Limb (tissue), 2 donors: ENCODE measurements at regions not wholly inside any gene's neighbourhood (a gene's known extent, or its start where the extent isn't known, plus 50 kb on each side); places are given as distances from the start of the nearest gene placed in this dataset.

Experiments used
- DNase-seq, 2 donors: peaks; one replicate each; pipeline ENCODE4 v3.0.0-alpha.2; 2016; ENCODE audit errors: extremely low spot score in 2 of 2

DNA sequence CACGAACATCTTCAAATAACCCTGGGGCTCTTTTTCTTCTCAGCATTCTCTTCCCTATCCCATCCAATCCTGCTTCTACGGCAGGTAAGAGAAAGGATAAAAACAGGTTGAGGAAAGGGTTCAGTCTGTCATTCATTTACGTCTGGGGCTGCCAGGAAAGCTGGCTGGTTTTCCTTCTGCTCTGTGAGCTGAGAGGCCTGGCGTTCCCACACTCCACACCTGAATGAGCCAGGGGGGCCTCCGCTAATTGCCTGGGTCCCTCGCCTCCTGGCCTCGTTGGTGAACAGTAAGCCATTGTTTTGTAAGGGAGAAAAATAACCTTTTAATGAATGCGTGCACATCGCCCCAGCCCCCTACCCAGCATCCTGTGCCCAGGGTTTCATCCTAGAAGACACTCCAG lies 70.8 kb upstream of the SIM2 start:
- DNase-seq = no peak

DNA sequence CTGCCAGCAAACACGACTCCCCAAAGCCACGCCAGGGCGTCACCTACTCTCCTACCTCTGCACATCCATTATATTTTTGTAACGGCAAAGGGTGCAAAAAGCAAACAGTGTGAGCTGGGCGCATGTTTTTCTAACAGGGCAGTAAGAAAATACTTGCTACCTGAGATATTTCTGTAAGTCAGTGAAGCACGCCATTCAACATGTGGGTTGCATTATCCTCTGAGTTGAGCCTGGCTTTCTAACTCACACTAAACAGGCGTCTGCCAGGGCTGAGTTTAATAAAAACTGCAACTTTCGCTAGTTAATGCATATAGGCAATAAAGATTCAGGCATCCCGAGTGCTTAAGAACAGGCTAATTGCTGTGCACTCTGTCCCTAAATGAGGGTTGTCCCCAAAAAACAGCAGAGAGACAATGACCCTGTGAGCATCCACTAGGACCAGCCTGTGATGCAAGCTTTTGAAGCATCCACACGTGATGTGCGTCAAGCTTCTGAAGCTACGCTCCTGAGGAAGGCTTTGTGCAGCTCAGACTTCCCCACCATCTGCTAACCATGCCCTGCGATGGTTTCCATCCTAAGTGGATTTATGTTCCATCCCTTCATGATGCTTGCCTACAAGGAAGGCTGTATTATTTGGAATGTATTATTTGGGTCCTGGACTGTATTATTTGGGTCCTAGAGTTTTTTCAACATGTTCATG lies 70.0 kb upstream of the SIM2 start:
- DNase-seq = no peak

DNA sequence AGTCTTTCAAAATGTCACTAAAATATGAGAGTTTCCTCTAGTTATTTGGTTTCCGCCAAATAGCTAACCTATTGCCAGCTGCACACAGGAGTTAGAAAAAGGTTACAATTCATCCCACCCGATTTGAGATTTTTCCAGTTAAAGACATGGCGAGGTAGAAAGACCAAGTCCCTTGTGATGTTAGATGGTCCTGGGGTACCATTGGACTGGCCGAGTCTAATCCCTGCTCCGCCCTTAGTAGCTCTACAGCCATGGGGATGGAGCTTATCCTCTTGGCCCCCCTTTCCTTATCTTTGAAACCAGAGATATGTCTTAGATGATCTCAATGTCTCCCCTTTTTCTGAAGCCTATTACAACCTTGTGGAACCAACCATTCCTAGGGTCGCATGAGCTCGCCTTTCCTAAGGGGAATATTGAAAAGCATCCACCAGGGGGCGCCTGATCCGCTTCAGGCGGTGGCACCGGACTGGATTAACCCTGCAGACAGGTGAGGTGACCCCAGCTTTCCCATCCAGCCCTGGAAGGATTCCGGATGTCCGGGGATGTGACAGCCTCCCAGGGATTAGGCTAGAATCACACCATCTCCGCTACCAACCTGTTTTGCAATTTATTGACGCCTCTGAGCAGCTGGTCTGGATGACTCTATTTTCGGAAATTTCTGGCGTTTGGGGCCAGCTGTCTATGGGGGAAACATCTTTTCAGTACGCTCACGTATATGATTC lies 68.3 kb upstream of the SIM2 start:
- DNase-seq = peak in 1 of 2 donors; percentile 61

DNA sequence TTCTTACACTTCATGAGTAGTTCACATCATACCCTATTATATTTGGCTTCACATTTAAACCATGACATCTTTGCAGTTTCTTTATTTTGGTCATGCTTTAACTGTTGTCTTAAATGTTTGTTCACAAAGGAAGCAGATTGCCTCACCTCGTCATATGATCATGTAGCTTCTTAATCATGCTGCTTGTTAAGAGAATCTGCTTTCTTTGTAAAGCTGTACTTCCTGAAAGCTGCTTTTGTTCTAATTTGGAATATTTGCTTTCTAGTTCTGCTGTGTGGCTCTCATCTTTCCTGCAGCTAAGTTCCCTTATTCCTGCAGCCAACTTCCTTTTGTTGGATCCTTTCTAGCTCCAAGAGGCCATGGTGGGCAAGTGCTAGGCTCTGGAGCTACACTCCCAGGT lies 62.9 kb upstream of the SIM2 start:
- no peak for DNase-seq

DNA sequence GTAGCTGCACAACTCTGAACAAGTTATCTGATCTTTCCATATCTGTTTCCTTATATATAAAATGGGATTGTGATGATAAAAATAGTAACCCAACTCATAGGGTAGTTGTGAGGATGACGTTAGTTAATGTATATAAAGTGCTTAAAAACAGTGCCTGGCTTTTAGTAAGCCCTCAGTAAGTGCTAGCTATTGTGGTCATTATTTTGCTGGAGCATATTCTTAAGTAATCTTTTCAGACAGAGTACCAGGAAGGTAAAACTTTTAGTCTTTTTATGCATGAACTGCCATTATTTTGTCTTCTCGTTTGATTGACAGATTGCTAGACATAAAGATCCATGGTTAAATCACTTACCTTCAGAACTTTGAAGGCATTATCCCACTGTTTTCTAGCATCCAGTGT lies 62.5 kb upstream of the SIM2 start:
- DNase-seq = no peak

DNA sequence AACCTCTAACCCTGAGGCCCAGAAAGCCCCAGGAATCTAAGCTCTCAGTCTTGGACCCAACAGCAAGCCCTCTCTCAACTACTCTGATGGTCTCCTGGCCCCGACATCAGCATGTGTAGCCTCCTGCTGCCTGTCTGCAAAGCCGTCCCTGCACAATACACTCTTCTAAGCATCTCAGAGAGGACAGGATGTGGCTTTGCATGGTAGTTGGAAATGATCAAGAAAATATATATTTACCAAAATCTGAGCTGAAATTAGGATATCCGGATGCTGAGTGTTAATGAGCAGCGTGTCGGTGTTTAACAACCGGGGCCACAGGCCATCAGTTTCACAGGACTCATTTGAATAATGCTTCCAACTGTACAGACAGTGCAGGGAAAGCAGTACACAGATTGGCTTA lies 59.1 kb upstream of the SIM2 start:
- no peak for DNase-seq

DNA sequence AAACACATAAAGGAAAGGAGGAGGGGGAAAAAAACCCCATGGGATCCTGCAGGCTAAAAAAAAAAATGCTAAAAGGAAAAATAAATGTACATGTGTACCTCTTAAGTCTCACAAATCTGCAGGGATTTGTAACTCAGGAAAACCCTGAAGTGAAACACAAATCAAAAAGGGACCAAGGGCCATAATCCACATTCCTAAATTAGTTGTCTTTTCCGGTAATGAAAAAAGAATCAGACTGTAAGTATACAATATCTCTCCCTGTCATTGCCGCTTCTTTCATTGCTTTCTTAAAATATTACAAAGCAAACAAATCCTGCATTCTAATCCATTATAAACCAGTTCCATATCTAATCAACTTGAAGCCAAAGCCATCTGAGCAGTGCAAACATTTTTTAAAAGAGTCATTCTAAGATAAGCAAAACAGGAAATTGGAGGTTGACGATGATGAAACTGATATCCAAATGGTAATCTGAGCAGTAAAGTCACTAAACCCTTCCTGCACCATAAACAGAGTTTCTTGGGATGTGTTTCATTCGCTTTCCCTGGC lies 58.7 kb upstream of the SIM2 start:
- DNase-seq = no peak

DNA sequence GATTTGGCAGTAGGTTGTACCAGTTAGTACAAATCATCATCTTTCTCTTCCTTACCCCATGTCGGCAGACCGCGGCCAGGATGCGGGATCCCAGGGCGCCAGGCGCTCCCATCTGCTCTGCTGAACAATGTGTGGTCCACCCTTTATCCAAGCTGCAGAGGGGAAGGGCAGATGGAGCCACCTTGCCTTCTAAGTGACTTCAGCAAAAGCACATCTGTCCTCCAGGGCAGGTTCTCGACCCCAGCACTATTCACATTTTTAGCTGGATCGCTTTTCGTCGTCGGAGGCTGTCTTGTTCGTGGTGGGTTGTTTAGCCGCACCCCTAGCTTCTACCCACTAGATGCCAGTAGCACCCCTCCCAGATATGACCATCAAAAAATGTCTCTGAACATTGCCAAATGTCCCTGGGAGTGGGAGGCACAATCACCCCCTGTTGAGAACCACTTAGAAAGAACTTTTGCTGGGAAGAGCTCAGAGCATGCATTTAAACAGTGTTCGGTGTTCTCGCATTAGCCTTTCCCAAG lies 58.1 kb upstream of the SIM2 start:
- DNase-seq = no peak

DNA sequence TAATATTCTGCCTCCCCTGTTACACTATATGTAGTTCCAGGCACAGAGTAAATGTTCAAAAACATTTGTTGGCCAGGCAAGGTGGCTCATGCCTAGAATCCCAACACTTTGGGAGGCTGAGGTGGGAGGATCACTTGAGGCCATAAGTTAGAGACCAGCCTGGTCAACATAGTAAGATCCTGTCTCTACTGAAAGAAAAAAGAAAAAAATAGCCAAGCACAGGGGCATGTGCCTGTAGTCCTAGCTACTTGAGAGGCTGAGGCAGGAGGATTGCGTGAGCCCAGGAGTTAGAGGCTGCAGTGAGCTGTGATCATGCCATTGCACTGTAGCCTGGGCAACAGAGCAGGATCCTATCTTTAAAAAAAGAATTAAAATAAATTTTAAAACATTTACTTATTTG lies 57.6 kb upstream of the SIM2 start:
- no peak for DNase-seq

DNA sequence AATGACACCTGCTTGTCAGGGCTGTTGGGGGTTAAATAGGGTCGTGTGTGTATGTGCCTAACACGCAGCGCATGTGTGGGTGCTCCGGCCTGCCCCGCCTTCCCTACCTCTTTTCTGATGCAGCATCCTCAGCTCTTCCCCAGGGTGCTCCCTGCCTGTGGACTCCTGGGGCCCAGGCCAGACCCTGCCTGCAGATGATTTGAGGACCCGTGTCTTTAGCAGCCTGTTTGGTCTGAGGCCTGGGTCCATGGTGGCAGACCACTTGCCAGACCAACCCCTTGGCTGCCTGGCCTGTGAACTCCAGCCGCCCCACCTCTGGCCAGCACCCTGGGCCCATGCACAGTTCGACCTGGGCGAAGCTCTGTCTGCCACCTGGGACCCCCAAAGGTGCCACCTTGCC lies 57.0 kb upstream of the SIM2 start:
- DNase-seq = no peak

DNA sequence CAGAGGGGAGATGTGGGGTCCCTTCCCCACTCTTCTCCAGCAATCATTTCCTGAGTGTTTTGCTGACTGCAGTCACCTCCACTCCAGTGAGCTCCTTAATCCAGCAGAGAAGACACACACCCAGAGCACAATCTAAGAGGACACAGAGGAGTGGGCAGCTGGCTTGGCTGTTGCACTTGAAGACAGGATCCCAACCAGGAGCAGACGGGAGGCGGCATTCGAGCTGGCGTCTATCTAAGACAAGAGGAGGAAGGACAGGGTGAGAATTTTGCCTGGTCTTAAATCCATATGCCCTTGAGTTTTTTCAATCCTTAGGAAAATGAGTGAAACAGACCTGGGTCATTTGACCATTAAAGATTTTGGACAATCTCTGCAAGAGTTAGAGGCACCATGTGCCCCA lies 56.1 kb upstream of the SIM2 start:
- no peak for DNase-seq

DNA sequence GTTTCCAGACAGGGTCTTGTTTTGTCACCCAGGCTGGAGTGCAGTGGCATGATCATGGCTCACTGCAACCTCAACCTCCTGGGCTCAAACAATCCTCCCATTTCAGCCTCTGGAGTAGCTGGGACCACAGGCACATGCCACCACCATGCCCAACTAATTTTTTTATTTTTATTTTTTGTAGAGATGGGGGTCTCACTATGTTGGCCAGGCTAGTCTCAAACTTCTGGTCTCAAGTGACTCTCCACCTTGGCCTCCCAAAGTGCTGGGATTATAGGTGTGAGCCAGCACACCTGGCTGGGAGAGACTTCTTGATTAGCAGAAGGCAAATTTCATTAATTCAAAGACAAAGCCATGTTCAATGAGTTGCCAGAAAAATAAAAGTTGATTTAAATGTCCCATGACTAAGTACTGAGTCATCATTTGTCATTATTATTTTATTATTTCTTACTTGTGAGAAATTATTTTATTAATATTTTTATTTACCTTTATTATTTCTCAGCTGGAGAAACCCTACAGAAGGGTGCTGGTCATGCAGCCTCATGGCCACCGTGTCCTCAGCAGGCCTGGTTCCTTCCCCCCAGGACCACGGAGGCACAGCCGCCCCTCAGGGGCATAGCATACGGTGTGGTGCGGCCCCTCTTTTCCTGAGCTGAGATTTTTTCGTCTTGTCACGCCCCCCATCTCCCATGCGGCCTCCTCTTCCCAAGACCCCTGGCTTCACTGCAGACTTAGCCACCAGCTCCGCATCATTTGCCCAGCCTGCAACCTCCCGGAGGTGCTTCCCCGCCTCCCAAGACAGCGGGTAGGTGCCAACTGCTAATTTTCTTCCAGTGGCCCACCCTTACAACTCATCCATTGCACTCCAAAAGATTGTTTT lies 55.3 kb upstream of the SIM2 start:
- DNase-seq = no peak

DNA sequence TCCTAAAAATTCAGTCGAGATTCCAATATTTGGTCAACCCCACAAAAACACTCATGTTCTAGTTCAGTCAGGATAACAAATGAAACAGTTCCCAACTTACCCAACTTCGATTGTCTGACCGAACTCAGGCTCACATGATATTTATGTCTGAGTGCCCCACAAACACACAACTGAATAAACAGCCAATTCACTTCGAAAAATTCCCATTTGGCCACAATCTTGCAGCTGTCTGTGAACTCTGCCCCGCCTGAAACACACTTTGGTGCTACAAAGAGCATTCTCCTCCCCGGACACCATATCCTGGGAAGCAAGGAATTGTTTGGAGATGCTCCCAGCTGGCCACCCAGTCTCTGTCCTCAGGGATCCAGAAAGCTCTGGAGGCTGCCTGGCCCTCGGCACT lies 52.9 kb upstream of the SIM2 start:
- no peak for DNase-seq

DNA sequence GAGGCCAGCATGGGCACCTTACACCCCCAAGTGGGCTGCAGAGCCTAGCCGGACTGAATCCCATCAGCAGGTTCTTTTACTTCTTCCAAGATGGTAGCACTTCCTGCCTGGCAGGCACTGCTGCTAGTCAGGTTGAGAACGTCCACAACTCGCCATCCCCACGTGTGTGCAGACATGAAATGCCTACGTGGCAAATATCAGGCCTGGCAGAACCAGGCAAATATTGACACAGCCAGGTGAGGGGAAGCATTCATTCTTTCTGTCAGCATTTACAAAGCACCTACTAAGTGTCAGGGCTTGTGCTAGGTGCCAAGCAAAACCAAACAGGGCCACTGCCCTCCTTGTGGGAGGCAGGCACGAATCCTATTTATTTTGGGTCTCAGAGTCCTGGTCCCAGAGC lies 52.3 kb upstream of the SIM2 start:
- DNase-seq = no peak

DNA sequence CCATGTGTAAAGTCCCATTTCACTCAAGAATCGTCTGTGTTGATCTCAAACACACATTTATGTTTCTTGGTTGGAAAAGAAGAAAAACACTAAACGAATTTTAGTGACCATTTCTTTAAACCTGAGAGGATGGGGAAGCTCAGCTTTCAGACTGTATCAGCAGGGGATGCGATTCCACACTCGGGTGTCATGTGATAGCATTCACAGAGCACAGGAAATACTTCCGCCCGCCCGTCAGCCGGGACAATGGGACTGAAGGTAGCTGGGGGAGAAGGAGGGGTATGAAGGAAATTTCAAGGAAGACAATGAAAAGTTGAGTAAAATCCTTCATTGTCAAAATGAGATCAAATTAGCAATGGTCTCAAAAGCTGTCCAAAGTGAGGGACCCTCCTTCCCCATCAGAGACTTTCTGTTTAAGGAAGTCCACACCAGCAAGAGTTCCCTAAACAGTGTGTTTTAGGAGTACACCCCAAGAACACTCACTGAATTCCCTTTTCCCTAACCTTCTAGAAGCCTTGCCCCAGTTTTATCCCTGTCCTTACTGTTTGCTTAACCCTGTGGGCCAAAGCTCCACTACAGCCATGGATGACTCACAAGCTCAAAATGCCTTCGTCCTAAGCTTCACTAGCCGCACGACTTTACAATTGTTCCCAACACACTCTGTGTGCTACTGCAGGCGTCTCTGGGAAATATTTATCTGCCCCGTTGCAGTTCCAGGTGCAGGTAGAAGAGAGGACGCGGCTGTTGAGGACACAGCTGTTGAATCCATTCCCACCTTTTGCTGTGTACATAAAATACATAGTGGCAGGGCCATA lies 51.4 kb upstream of the SIM2 start:
- no peak for DNase-seq
